ENCODE measurements at regions not wholly inside any gene's neighbourhood (a gene's known extent, or its start where the extent isn't known, plus 50 kb on each side); places are given as distances from the start of the nearest gene placed in this dataset.

- TF ChIP-seq CTCF (IDR thresholded peaks at IDR 0.05), result no peak
- TF ChIP-seq POLR2A (IDR thresholded peaks at IDR 0.05), result no peak
These were observed 862.0 kb upstream of the CDH6 start for GRCh38 chr5:30331534-30331933.

All from testis (tissue), 2 donors.